ENCODE measurements at regions not wholly inside any gene's neighbourhood (a gene's known extent, or its start where the extent isn't known, plus 50 kb on each side); places are given as distances from the start of the nearest gene placed in this dataset.

- peaks cover 13% of the 10 kb centered on the region for H3K4me1 Mint-ChIP-seq (ENCODE audit: low read depth, unreplicated experiment)
- peaks cover 1% of the 10 kb centered on the region for H3K9me3 Mint-ChIP-seq (ENCODE audit: unreplicated experiment)
- H3K27me3 Mint-ChIP-seq (ENCODE audit: unreplicated experiment), result peaks cover under 1% of the 10 kb centered on the region
- H3K27ac Mint-ChIP-seq (ENCODE audit: unreplicated experiment), result no peak overlapping the region
- no peak overlapping the region for H3K4me3 Mint-ChIP-seq (ENCODE audit: unreplicated experiment)
- TF ChIP-seq CTCF (IDR thresholded peaks at IDR 0.05; ENCODE audit: partially characterized antibody, unreplicated experiment), result no peak
- H3K36me3 Mint-ChIP-seq (ENCODE audit: unreplicated experiment), result no peaks in the 10 kb centered on the region
- DNase-seq, result no peak
Observed at GRCh38 chr2:71898375-71898774, 249.3 kb downstream of the CYP26B1 start.

- Mint-ChIP-seq H3K4me3 (ENCODE audit: unreplicated experiment) (no peak overlapping the region), H3K27ac (ENCODE audit: unreplicated experiment) (no peak overlapping the region), H3K4me1 (ENCODE audit: low read depth, unreplicated experiment) (peaks cover 13% of the 10 kb centered on the region), H3K36me3 (ENCODE audit: unreplicated experiment) (no peaks in the 10 kb centered on the region), H3K9me3 (ENCODE audit: unreplicated experiment) (peaks cover 1% of the 10 kb centered on the region), H3K27me3 (ENCODE audit: unreplicated experiment) (peaks cover 2% of the 10 kb centered on the region)
- no peak for TF ChIP-seq CTCF (IDR thresholded peaks at IDR 0.05; ENCODE audit: partially characterized antibody, unreplicated experiment)
- no peak for DNase-seq
Observed at GRCh38 chr2:71897836-71898235, 249.8 kb downstream of the CYP26B1 start.

- Mint-ChIP-seq H3K4me1 (ENCODE audit: low read depth, unreplicated experiment) (peaks cover 13% of the 10 kb centered on the region), H3K4me3 (ENCODE audit: unreplicated experiment) (no peak overlapping the region), H3K27me3 (ENCODE audit: unreplicated experiment) (peaks cover 2% of the 10 kb centered on the region), H3K36me3 (ENCODE audit: unreplicated experiment) (no peaks in the 10 kb centered on the region), H3K9me3 (ENCODE audit: unreplicated experiment) (peaks cover 3% of the 10 kb centered on the region), H3K27ac (ENCODE audit: unreplicated experiment) (no peak overlapping the region)
- no peak for DNase-seq
- no peak for TF ChIP-seq CTCF (IDR thresholded peaks at IDR 0.05; ENCODE audit: partially characterized antibody, unreplicated experiment)
Observed at GRCh38 chr2:71897137-71897480, 250.6 kb downstream of the CYP26B1 start.

- no peak for DNase-seq
- no peak overlapping the region for H3K4me3 Mint-ChIP-seq (ENCODE audit: unreplicated experiment)
- H3K27ac Mint-ChIP-seq (ENCODE audit: unreplicated experiment), result peak overlapping the region; percentile 60
- peaks cover 3% of the 10 kb centered on the region for H3K9me3 Mint-ChIP-seq (ENCODE audit: unreplicated experiment)
- H3K27me3 Mint-ChIP-seq (ENCODE audit: unreplicated experiment), result peaks cover 2% of the 10 kb centered on the region
- TF ChIP-seq CTCF (IDR thresholded peaks at IDR 0.05; ENCODE audit: partially characterized antibody, unreplicated experiment), result no peak
- H3K36me3 Mint-ChIP-seq (ENCODE audit: unreplicated experiment), result no peaks in the 10 kb centered on the region
- H3K4me1 Mint-ChIP-seq (ENCODE audit: low read depth, unreplicated experiment), result peaks cover 13% of the 10 kb centered on the region
Observed at GRCh38 chr2:71896385-71897136, 251.1 kb downstream of the CYP26B1 start.

GRCh38 chr2:71895320-71896161 lies 252.1 kb downstream of the CYP26B1 start:
- Mint-ChIP-seq H3K27ac (ENCODE audit: unreplicated experiment) (no peak overlapping the region), H3K27me3 (ENCODE audit: unreplicated experiment) (peaks cover 4% of the 10 kb centered on the region), H3K4me3 (ENCODE audit: unreplicated experiment) (no peak overlapping the region), H3K9me3 (ENCODE audit: unreplicated experiment) (peaks cover 3% of the 10 kb centered on the region), H3K4me1 (ENCODE audit: low read depth, unreplicated experiment) (peaks cover 13% of the 10 kb centered on the region), H3K36me3 (ENCODE audit: unreplicated experiment) (no peaks in the 10 kb centered on the region)
- no peak for TF ChIP-seq CTCF (IDR thresholded peaks at IDR 0.05; ENCODE audit: partially characterized antibody, unreplicated experiment)
- no peak for DNase-seq
